HCT116 (cell line): ENCODE measurements at regions not wholly inside any gene's neighbourhood (a gene's known extent, or its start where the extent isn't known, plus 50 kb on each side); places are given as distances from the start of the nearest gene placed in this dataset.

Experiments
- ATAC-seq: fragments of 200-7000 bp; cut with Tn5 transposase; 2 replicates; pipeline ENCODE4 v1.9.1; 2020; ENCODE audit warnings: mild to moderate bottlenecking, moderate library complexity
- BruUV-seq: library from RNA; stranded (reverse); fragments of 400-500 nt; replicated peaks from 2 replicates; lab custom pipeline; 2021; lab: Mats Ljungman, UMichigan
- CTCF ChIA-PET: fragments of 300-600 bp; sonication (Branson Sonifier 250); formaldehyde crosslinking; loops from one replicate; lab custom pipeline; 2021; ENCODE audit warnings: antibody characterized with exemption; lab: Charles Lee
- POLR2A ChIA-PET: fragments of 300-600, 350-600 bp; sonication (Branson Sonifier 250); formaldehyde crosslinking; loops from one replicate; lab custom pipeline; 2021; ENCODE audit warnings: antibody characterized with exemption; lab: Charles Lee
- RAD21 ChIA-PET, 2 experiments: fragments of 300-600 bp; sonication (Branson Sonifier 250); formaldehyde crosslinking; loops; one replicate each; lab custom pipeline; 2023; ENCODE audit warnings: low total read pairs in 2 of 2; ENCODE audit not compliant: uncharacterized antibody in 2 of 2, unreplicated experiment in 2 of 2, low non-redundant PET in 1 of 2; lab: Charles Lee
- DNase-seq: peaks from one replicate; pipeline ENCODE4 v3.0.0-alpha.2; 2010; ENCODE audit warnings: low read depth, low spot score
- H2AFZ ChIP-seq: fragments of 200-600 bp; shearing (Covaris generic), sonication (generic); 2 replicates; pipeline ENCODE4 v1.6.1; 2017; ENCODE audit warnings: low read depth, mixed run types, mixed read lengths, antibody characterized with exemption, low read length; ENCODE audit not compliant: poor library complexity, severe bottlenecking
- H3K27ac ChIP-seq: 2 replicates; pipeline ENCODE4 v1.5.1; 2012; ENCODE audit warnings: low read depth, low read length
- H3K27me3 ChIP-seq: fragments of 200-600 bp; sonication (generic); 2 replicates; pipeline ENCODE4 v1.6.1; 2016; ENCODE audit warnings: mixed run types, low read length, mixed read lengths; ENCODE audit not compliant: insufficient read depth
- H3K36me3 ChIP-seq, 2 experiments: fragments of 200-500 bp in 1 of 2; fragments of 200-600 bp in 1 of 2; sonication (Bioruptor generic) in 1 of 2; sonication (generic) in 1 of 2; 2 replicates each; pipeline versions ENCODE4 v1.5.1 to v1.6.1; 2014 to 2016; ENCODE audit warnings: low read length in 2 of 2, inconsistent platforms in 1 of 2, mixed read lengths in 1 of 2, mixed run types in 1 of 2; ENCODE audit not compliant: insufficient read depth in 2 of 2, control insufficient read depth in 1 of 2
- H3K4me1 ChIP-seq, 2 experiments: fragments of 200-600 bp in 1 of 2; sonication (generic) in 1 of 2; 2 replicates each; pipeline versions ENCODE4 v1.5.1 to v1.6.1; 2012 to 2017; ENCODE audit warnings: low read length in 2 of 2, inconsistent platforms in 1 of 2, mild to moderate bottlenecking in 1 of 2, mixed read lengths in 1 of 2, mixed run types in 1 of 2, moderate library complexity in 1 of 2; ENCODE audit not compliant: insufficient read depth in 2 of 2, control insufficient read depth in 1 of 2
- H3K4me2 ChIP-seq: fragments of 200-600 bp; sonication (generic); 2 replicates; pipeline ENCODE4 v1.6.1; 2017; ENCODE audit warnings: mixed run types, low read length, mixed read lengths
- H3K4me3 ChIP-seq, 2 experiments: fragments of 200-600 bp in 1 of 2; sonication (generic) in 1 of 2; replicated peaks in 1 of 2; 2 replicates each; pipeline ENCODE4 v1.5.1; 2011 to 2016; ENCODE audit warnings: low read length in 2 of 2, control low read depth in 1 of 2, low read depth in 1 of 2, mild to moderate bottlenecking in 1 of 2, mixed read lengths in 1 of 2, mixed run types in 1 of 2
- H3K79me2 ChIP-seq: fragments of 200-600 bp; sonication (generic); 2 replicates; pipeline ENCODE4 v1.6.1; 2017; ENCODE audit warnings: mild to moderate bottlenecking, mixed run types, low read length, moderate library complexity, mixed read lengths; ENCODE audit not compliant: insufficient read depth
- H3K9ac ChIP-seq: fragments of 200-600 bp; sonication (generic); 2 replicates; pipeline ENCODE4 v1.6.1; 2016; ENCODE audit warnings: low read length, mixed read lengths
- H3K9me2 ChIP-seq: fragments of 200-600 bp; sonication (generic), shearing (Covaris generic); 2 replicates; pipeline ENCODE4 v1.6.1; 2017; ENCODE audit warnings: mixed run types, mild to moderate bottlenecking, moderate library complexity; ENCODE audit not compliant: insufficient read depth
- H3K9me3 ChIP-seq, 2 experiments: fragments of 200-500 bp in 1 of 2; fragments of 200-600 bp in 1 of 2; sonication (Bioruptor generic) in 1 of 2; sonication (generic) in 1 of 2; 2 replicates each; pipeline ENCODE4 v1.6.1; 2014 to 2017; ENCODE audit warnings: low read length in 2 of 2, mixed read lengths in 2 of 2, inconsistent platforms in 1 of 2, low read depth in 1 of 2, mild to moderate bottlenecking in 1 of 2, mixed run types in 1 of 2, moderate library complexity in 1 of 2; ENCODE audit not compliant: control insufficient read depth in 1 of 2, insufficient read depth in 1 of 2
- H4K20me1 ChIP-seq: fragments of 200-600 bp; sonication (generic), shearing (Covaris generic); 2 replicates; pipeline ENCODE4 v1.6.1; 2017; ENCODE audit warnings: mixed run types, mild to moderate bottlenecking, moderate library complexity; ENCODE audit not compliant: insufficient read depth
- ATF3 ChIP-seq: IDR thresholded peaks from 2 replicates; pipeline ENCODE4 v1.6.1; 2012
- CBX3 ChIP-seq: IDR thresholded peaks from 2 replicates; pipeline ENCODE4 v1.6.1; 2012; ENCODE audit warnings: low read depth
- CEBPB ChIP-seq: IDR thresholded peaks from 2 replicates; pipeline ENCODE4 v1.6.1; 2012; ENCODE audit warnings: low read depth
- CTCF ChIP-seq, 3 experiments: fragments of 200-600 bp in 1 of 3; sonication (generic) in 1 of 3; IDR thresholded peaks in 2 of 3; conservative IDR thresholded peaks in 1 of 3; 2 replicates each; pipeline ENCODE4 v1.5.1; 2012 to 2017; ENCODE audit warnings: low read depth in 2 of 3, low read length in 2 of 3, antibody characterized with exemption in 1 of 3, borderline replicate concordance in 1 of 3, control low read depth in 1 of 3, mild to moderate bottlenecking in 1 of 3, mixed read lengths in 1 of 3, mixed run types in 1 of 3, moderate library complexity in 1 of 3; ENCODE audit not compliant: insufficient read depth in 1 of 3
- ELF1 ChIP-seq: IDR thresholded peaks from 2 replicates; pipeline ENCODE4 v1.6.1; 2012; ENCODE audit warnings: low read depth, borderline replicate concordance
- EZH2 ChIP-seq: fragments of 200-600 bp; sonication (generic); IDR thresholded peaks from 2 replicates; pipeline ENCODE4 v1.6.1; 2017; ENCODE audit warnings: antibody characterized with exemption, mixed run types
- EZH2phosphoT487 ChIP-seq: fragments of 200-600 bp; IDR thresholded peaks from 2 replicates; pipeline ENCODE4 v1.6.1; 2018; ENCODE audit warnings: antibody characterized with exemption, borderline replicate concordance
- FOSL1 ChIP-seq: IDR thresholded peaks from 2 replicates; pipeline ENCODE4 v1.6.1; 2012; ENCODE audit warnings: low read depth
- JUND ChIP-seq: IDR thresholded peaks from 2 replicates; pipeline ENCODE4 v1.6.1; 2012
- MAX ChIP-seq: IDR thresholded peaks from 2 replicates; pipeline ENCODE4 v1.6.1; 2012
- POLR2A ChIP-seq: IDR thresholded peaks from 2 replicates; pipeline ENCODE4 v1.7.0; 2011; ENCODE audit warnings: borderline replicate concordance; ENCODE audit not compliant: insufficient read depth, insufficient read length; ENCODE audit errors: extremely low read depth
- REST ChIP-seq: IDR thresholded peaks from 2 replicates; pipeline ENCODE4 v1.6.1; 2012; ENCODE audit warnings: low read depth
- SP1 ChIP-seq: IDR thresholded peaks from 2 replicates; pipeline ENCODE4 v1.6.1; 2012; ENCODE audit warnings: low read depth
- SRF ChIP-seq: IDR thresholded peaks from 2 replicates; pipeline ENCODE4 v1.6.1; 2012; ENCODE audit warnings: low read depth
- TCF7L2 ChIP-seq: IDR thresholded peaks from 2 replicates; pipeline ENCODE4 v1.7.0; 2011; ENCODE audit warnings: borderline replicate concordance, inconsistent platforms; ENCODE audit not compliant: insufficient read depth, insufficient read length; ENCODE audit errors: extremely low read depth
- ZFX ChIP-seq: fragments of 450-650 bp; IDR thresholded peaks from 2 replicates; pipeline ENCODE4 v1.6.1; 2017
- ZNF274 ChIP-seq: fragments of 200-500 bp; sonication (Bioruptor generic); IDR thresholded peaks from 2 replicates; pipeline ENCODE4 v1.6.1; 2014; ENCODE audit warnings: mild to moderate bottlenecking, low read depth, low read length, inconsistent platforms
- intact Hi-C: fragments of 100-400 bp; cut with micrococcal nuclease; formaldehyde crosslinking; loops from 2 replicates; pipeline ENCODE4 v1.10.0; 2022

GRCh38 chr3:89612027-89612426 is 504.6 kb downstream of the EPHA3 start:
- ATAC-seq (no peak), DNase-seq (no peak)
- BruUV-seq, result no TSS peak
- H4K20me1 ChIP-seq, result no peaks in the 10 kb centered on the region
- no peak overlapping the region for H3K27ac ChIP-seq
- TF ChIP-seq SP1 (no peak), EZH2 (no peak), ZNF274 (no peak), CBX3 (no peak), JUND (no peak), ELF1 (no peak)
- no peak overlapping the region for H3K4me2 ChIP-seq
- no peaks in the 10 kb centered on the region for H3K27me3 ChIP-seq
- no peaks in the 10 kb centered on the region for H3K36me3 ChIP-seq
- H3K4me1 ChIP-seq, result no peaks in the 10 kb centered on the region
- no peaks in the 10 kb centered on the region for H3K9me2 ChIP-seq
- intact Hi-C loops, result no loop called here
- CTCF ChIA-PET, result no interaction called here
- H3K9ac ChIP-seq, result no peak overlapping the region
- H3K4me3 ChIP-seq, result no peak overlapping the region
- POLR2A ChIA-PET, result no interaction called here
- no peak overlapping the region for H2AFZ ChIP-seq
- peaks cover 9 to 27% of the 10 kb centered on the region in 2 experiments for H3K9me3 ChIP-seq
- RAD21 ChIA-PET, result no interaction called here
- H3K79me2 ChIP-seq, result no peaks in the 10 kb centered on the region

GRCh38 chr3:89613241-89613640 is 505.8 kb downstream of the EPHA3 start:
- Histone ChIP-seq H3K9ac (no peak overlapping the region), H3K9me2 (no peaks in the 10 kb centered on the region), H3K27me3 (no peaks in the 10 kb centered on the region), H2AFZ (no peak overlapping the region), H3K4me1 (no peaks in the 10 kb centered on the region), H3K9me3 (peaks cover 9 to 31% of the 10 kb centered on the region in 2 experiments), H4K20me1 (no peaks in the 10 kb centered on the region), H3K79me2 (no peaks in the 10 kb centered on the region), H3K27ac (no peak overlapping the region), H3K4me3 (no peak overlapping the region), H3K36me3 (no peaks in the 10 kb centered on the region), H3K4me2 (no peak overlapping the region)
- POLR2A ChIA-PET, result no interaction called here
- intact Hi-C loops, result no loop called here
- no TSS peak for BruUV-seq
- no peak for ATAC-seq
- CTCF ChIA-PET, result no interaction called here
- no peak for DNase-seq
- RAD21 ChIA-PET, result no interaction called here
- TF ChIP-seq ATF3 (no peak), TCF7L2 (no peak), ZNF274 (no peak), MAX (no peak), ELF1 (no peak), EZH2 (no peak), CBX3 (no peak), JUND (no peak), FOSL1 (no peak), CEBPB (no peak), REST (no peak), EZH2phosphoT487 (no peak), POLR2A (no peak), CTCF (IDR thresholded peaks at IDR 0.05 in 2 of 3, conservative IDR thresholded peaks at IDR 0.05 in 1 of 3; ENCODE audit: borderline replicate concordance in 1 of 3, insufficient read depth in 1 of 3, low read depth in 2 of 3, low read length in 2 of 3) (no peak), ZFX (no peak), SRF (no peak)
